Ascending aorta (tissue), 2 donors: ENCODE measurements at regions not wholly inside any gene's neighbourhood (a gene's known extent, or its start where the extent isn't known, plus 50 kb on each side); places are given as distances from the start of the nearest gene placed in this dataset.

Experiments
- DNase-seq, 2 donors: peaks; one replicate each; pipeline ENCODE4 v3.0.0-alpha.2; 2019; ENCODE audit warnings: low spot score in 2 of 2
- H3K27ac ChIP-seq, 2 donors: fragments of 200-600 bp; sonication (generic); one replicate each; pipeline ENCODE4 v1.5.1; 2016 to 2017; ENCODE audit warnings: mild to moderate bottlenecking in 1 of 2
- H3K27me3 ChIP-seq: fragments of 200-600 bp; sonication (generic); one replicate; pipeline ENCODE4 v1.5.1; 2017
- H3K36me3 ChIP-seq, 2 donors: fragments of 200-600 bp; sonication (generic); one replicate each; pipeline ENCODE4 v1.5.1; 2016
- H3K4me1 ChIP-seq, 2 donors: fragments of 200-600 bp; sonication (generic); one replicate each; pipeline ENCODE4 v1.5.1; 2016 to 2017; ENCODE audit warnings: mild to moderate bottlenecking in 1 of 2
- H3K4me3 ChIP-seq, 2 donors: fragments of 200-600 bp; sonication (generic); one replicate each; pipeline ENCODE4 v1.5.1; 2016 to 2017; ENCODE audit warnings: mild to moderate bottlenecking in 1 of 2
- H3K9me3 ChIP-seq, 2 donors: fragments of 200-600 bp; sonication (generic); one replicate each; pipeline ENCODE4 v1.5.1; 2016
- CTCF ChIP-seq, 3 experiments: fragments of 200-600 bp in 2 of 3; fragments of 450-650 bp in 1 of 3; sonication (generic) in 2 of 3; IDR thresholded peaks; one replicate each; pipeline ENCODE4 v1.5.1; 2016 to 2019; ENCODE audit warnings: antibody characterized with exemption in 3 of 3, mild to moderate bottlenecking in 1 of 3, moderate library complexity in 1 of 3
- intact Hi-C: fragments of 100-400 bp; cut with DNase I; formaldehyde crosslinking; loops from one replicate; pipeline ENCODE4 v1.15.1; 2023

DNA sequence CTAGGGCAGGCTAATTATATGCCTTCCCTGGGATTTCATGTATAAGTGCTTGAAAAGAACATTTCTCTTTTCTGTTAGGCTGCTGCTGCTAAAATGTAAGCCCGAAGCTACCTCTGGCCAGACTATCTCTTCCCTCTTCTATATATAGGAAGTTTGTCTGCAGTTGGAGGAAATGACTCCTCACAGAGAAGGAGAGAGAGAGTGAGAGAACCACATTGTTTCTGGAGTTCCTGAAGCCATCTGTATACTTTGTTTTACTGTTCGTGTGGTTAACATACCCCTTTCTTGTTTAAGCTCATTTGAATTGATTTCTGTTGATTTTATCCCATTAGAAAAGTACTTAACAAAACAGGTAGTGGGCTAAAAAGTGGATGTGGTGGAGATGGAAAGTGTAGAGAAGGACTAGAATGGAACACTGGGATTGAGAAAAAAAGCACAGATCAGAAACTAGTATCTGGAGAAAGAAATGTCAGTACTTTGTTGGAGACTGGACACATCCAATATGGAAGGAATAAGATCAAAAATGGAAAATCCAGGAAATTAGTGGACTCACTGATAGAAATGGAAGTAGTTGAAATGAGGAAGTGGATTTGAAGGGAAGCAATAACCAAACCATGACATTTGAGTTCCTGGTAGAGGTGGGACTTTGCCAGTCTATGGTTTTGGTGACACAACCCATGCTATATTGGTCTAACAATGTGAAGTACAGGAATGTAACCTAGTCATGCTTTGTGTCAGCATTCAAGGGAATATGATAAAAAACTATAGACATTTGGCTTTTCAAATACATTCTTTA is 112.6 kb downstream of the TMA16 start:
- intact Hi-C loops: no loop called here
- no peaks in the 10 kb centered on the region for H3K36me3 ChIP-seq
- no peaks in the 10 kb centered on the region for H3K9me3 ChIP-seq
- no peaks in the 10 kb centered on the region for H3K4me1 ChIP-seq
- TF ChIP-seq CTCF (IDR thresholded peaks at IDR 0.05): no peak
- H3K4me3 ChIP-seq: no peak overlapping the region
- no peaks in the 10 kb centered on the region for H3K27me3 ChIP-seq
- DNase-seq: no peak
- no peak overlapping the region for H3K27ac ChIP-seq

- H3K27me3 ChIP-seq: no peaks in the 10 kb centered on the region
Measured at GRCh38 chr4:163609019-163609418, 114.5 kb downstream of the TMA16 start.

DNA sequence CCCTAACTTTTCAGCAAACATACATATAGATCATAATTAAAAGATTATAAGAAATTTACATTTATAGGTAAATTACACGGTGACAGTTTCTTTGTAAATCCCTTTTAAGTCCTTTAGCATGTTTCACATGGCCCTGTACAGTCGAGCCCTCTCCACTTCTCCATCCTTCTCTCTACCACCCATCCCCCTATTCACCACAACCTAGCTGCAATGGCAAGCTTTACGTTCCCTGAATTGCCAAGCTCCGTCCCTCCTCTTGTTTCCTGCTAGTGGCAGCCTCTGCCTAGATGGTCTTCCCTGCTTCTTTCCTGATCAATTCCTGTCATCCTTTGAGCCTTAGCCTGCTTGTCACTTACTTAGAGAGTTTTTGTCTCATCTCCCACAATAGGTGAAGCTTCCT is 116.2 kb downstream of the TMA16 start:
- intact Hi-C loops: no loop called here
- H3K27me3 ChIP-seq: no peaks in the 10 kb centered on the region
- no peaks in the 10 kb centered on the region for H3K9me3 ChIP-seq
- no peak overlapping the region for H3K27ac ChIP-seq
- H3K4me1 ChIP-seq: no peaks in the 10 kb centered on the region
- H3K4me3 ChIP-seq: no peak overlapping the region
- H3K36me3 ChIP-seq: no peaks in the 10 kb centered on the region
- no peak for DNase-seq
- no peak for TF ChIP-seq CTCF (IDR thresholded peaks at IDR 0.05)

More at GRCh38 chr4:163609019-163609418, 114.5 kb downstream of the TMA16 start:
- TF ChIP-seq CTCF (IDR thresholded peaks at IDR 0.05): no peak
- intact Hi-C loops: no loop called here
- H3K4me3 ChIP-seq: no peak overlapping the region
- no peak overlapping the region for H3K27ac ChIP-seq
- no peaks in the 10 kb centered on the region for H3K36me3 ChIP-seq
- H3K9me3 ChIP-seq: no peaks in the 10 kb centered on the region
- H3K4me1 ChIP-seq: no peaks in the 10 kb centered on the region
- DNase-seq: no peak

DNA sequence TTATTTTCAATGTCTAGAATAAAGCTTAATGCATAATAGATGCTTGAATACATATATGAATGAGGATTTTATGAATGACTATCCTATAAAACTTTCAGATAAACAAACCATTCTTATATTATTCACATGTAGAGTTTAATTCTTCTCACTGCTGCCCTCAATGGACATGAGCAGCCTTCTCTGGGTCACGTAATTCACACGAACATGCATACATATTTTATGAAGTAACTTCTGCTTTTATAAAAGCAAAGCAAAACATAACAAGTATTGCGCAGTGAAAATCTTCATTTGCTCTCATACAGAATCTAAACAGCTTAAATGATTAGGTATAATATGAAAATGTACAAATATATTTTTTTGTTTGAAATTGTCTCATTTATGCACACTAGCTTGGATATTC is 116.7 kb downstream of the TMA16 start:
- no peak for DNase-seq
- Histone ChIP-seq H3K27ac (no peak overlapping the region), H3K9me3 (no peaks in the 10 kb centered on the region), H3K27me3 (no peaks in the 10 kb centered on the region), H3K4me3 (peak overlapping the region in 1 of 2 donors; percentile 35), H3K4me1 (no peaks in the 10 kb centered on the region), H3K36me3 (no peaks in the 10 kb centered on the region)
- intact Hi-C loops: no loop called here
- no peak for TF ChIP-seq CTCF (IDR thresholded peaks at IDR 0.05)

- no peak for TF ChIP-seq CTCF (IDR thresholded peaks at IDR 0.05)
- no peaks in the 10 kb centered on the region for H3K9me3 ChIP-seq
- intact Hi-C loops: no loop called here
- H3K36me3 ChIP-seq: no peaks in the 10 kb centered on the region
- no peaks in the 10 kb centered on the region for H3K4me1 ChIP-seq
- H3K27me3 ChIP-seq: no peaks in the 10 kb centered on the region
- no peak for DNase-seq
- H3K27ac ChIP-seq: peak overlapping the region in 1 of 2 donors; percentile 18
- H3K4me3 ChIP-seq: peak overlapping the region in 1 of 2 donors; percentile 35
Measured at GRCh38 chr4:163611784-163612445, 117.4 kb downstream of the TMA16 start.
